Body of pancreas (tissue), 4 donors: ENCODE measurements at regions not wholly inside any gene's neighbourhood (a gene's known extent, or its start where the extent isn't known, plus 50 kb on each side); places are given as distances from the start of the nearest gene placed in this dataset.

Source experiments
- CTCF ChIP-seq, 7 experiments: fragments of 450-650 bp in 4 of 7; fragments of 200-600 bp in 3 of 7; sonication (generic) in 3 of 7; IDR thresholded peaks; one replicate each; pipeline ENCODE4 v1.5.1; 2016 to 2019; ENCODE audit warnings: antibody characterized with exemption in 7 of 7
- POLR2A ChIP-seq, 3 donors: fragments of 450-650 bp; IDR thresholded peaks; one replicate each; pipeline ENCODE4 v1.6.1; 2016; ENCODE audit warnings: antibody characterized with exemption in 3 of 3, mild to moderate bottlenecking in 2 of 3

- no peak for TF ChIP-seq CTCF (IDR thresholded peaks at IDR 0.05)
- no peak for TF ChIP-seq POLR2A (IDR thresholded peaks at IDR 0.05)
These were observed 807.3 kb upstream of the RGS18 start for GRCh38 chr1:191350938-191351337.
